DMS153 (cell line): ENCODE measurements at regions not wholly inside any gene's neighbourhood (a gene's known extent, or its start where the extent isn't known, plus 50 kb on each side); places are given as distances from the start of the nearest gene placed in this dataset.

Experiments
- DNase-seq: peaks from one replicate; lab custom pipeline; 2025; lab: John Stamatoyannopoulos, UW

- DNase-seq: no peak
Measured at GRCh38 chr14:57943541-57943940, 77.6 kb upstream of the SLC35F4 start.

GRCh38 chr14:57943038-57943437 lies 77.1 kb upstream of the SLC35F4 start:
- no peak for DNase-seq

GRCh38 chr14:57939084-57939483 lies 73.2 kb upstream of the SLC35F4 start:
- no peak for DNase-seq

- no peak for DNase-seq
Measured at GRCh38 chr14:57938533-57938932, 72.6 kb upstream of the SLC35F4 start.

- no peak for DNase-seq
Measured at GRCh38 chr14:57937676-57938075, 71.8 kb upstream of the SLC35F4 start.

- peak; percentile 6 for DNase-seq
Measured at GRCh38 chr14:57933349-57933748, 67.5 kb upstream of the SLC35F4 start.

- no peak for DNase-seq
Measured at GRCh38 chr14:57930241-57930975, 64.5 kb upstream of the SLC35F4 start.

- DNase-seq: no peak
Measured at GRCh38 chr14:57928732-57929131, 62.8 kb upstream of the SLC35F4 start.

GRCh38 chr14:57921377-57921776 lies 55.5 kb upstream of the SLC35F4 start:
- no peak for DNase-seq

GRCh38 chr14:57918791-57919190 lies 52.9 kb upstream of the SLC35F4 start:
- DNase-seq: no peak
